ENCODE measurements at regions not wholly inside any gene's neighbourhood (a gene's known extent, or its start where the extent isn't known, plus 50 kb on each side); places are given as distances from the start of the nearest gene placed in this dataset.

DNA sequence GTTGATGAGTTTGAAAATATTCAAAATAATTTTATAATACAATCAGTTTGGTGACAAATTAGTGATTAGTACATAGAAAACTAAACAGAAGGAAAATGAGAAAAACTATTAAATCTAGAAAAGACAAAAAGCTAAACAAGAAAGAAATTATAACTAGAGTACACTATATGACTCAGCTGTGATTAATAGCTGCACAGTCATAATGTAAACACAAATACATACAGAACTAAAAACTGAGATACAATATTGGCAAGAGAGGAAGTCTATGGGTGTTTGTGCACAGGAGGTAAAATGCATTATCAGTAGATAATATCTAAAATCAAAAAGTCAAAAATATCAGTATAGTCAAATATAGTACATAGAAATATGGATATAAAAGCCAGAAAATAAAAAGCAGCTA lies 80.7 kb upstream of the PCSK6 start:
- TF ChIP-seq, protein P1, sequence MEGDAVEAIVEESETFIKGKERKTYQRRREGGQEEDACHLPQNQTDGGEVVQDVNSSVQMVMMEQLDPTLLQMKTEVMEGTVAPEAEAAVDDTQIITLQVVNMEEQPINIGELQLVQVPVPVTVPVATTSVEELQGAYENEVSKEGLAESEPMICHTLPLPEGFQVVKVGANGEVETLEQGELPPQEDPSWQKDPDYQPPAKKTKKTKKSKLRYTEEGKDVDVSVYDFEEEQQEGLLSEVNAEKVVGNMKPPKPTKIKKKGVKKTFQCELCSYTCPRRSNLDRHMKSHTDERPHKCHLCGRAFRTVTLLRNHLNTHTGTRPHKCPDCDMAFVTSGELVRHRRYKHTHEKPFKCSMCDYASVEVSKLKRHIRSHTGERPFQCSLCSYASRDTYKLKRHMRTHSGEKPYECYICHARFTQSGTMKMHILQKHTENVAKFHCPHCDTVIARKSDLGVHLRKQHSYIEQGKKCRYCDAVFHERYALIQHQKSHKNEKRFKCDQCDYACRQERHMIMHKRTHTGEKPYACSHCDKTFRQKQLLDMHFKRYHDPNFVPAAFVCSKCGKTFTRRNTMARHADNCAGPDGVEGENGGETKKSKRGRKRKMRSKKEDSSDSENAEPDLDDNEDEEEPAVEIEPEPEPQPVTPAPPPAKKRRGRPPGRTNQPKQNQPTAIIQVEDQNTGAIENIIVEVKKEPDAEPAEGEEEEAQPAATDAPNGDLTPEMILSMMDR (IDR thresholded peaks at IDR 0.05): no peak
- no peak for TF ChIP-seq POLR2A (IDR thresholded peaks at IDR 0.05)

Data from prostate gland (tissue), 2 donors.